Right lobe of liver (tissue), 4 donors: ENCODE measurements at regions not wholly inside any gene's neighbourhood (a gene's known extent, or its start where the extent isn't known, plus 50 kb on each side); places are given as distances from the start of the nearest gene placed in this dataset.

ENCODE experiments used
- POLR2A ChIP-seq: fragments of 450-650 bp; IDR thresholded peaks from one replicate; pipeline ENCODE4 v1.6.1; 2017; ENCODE audit warnings: antibody characterized with exemption, mild to moderate bottlenecking
- TF ChIP-seq, protein P1 (sequence below), 4 donors: fragments of 200-600 bp in 3 of 4; fragments of 450-650 bp in 1 of 4; IDR thresholded peaks; one replicate each; pipeline versions ENCODE4 v1.5.1 to v1.8.0; 2016 to 2022; ENCODE audit warnings: antibody characterized with exemption in 4 of 4, mild to moderate bottlenecking in 2 of 4
- donor health status: DM: no; HTN: no; CAD: no.
- donor health status: DM: no; HTN: no; CAD: no.
- donor health status: DM: no; HTN: yes; CAD: no.

DNA sequence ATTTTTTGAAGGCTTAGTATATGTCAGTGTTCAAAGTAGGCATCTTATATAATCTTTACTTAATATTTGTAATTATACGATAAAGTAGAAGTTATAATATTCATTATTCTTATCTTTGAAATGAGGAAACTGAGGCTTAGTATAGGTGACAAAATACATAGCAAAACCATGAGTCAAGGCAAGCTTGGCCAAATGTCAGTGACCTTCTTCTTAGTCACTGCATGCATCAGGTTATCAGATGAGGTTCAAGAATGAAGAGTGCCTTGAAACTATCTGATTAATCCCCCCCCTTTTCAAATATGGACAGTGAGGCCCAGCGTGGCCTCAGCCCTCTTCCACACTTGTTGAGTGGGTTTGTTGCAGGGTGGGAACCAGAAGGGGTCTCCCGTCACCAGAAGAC, 59.3 kb downstream of the PMAIP1 start:
- TF ChIP-seq, protein P1, sequence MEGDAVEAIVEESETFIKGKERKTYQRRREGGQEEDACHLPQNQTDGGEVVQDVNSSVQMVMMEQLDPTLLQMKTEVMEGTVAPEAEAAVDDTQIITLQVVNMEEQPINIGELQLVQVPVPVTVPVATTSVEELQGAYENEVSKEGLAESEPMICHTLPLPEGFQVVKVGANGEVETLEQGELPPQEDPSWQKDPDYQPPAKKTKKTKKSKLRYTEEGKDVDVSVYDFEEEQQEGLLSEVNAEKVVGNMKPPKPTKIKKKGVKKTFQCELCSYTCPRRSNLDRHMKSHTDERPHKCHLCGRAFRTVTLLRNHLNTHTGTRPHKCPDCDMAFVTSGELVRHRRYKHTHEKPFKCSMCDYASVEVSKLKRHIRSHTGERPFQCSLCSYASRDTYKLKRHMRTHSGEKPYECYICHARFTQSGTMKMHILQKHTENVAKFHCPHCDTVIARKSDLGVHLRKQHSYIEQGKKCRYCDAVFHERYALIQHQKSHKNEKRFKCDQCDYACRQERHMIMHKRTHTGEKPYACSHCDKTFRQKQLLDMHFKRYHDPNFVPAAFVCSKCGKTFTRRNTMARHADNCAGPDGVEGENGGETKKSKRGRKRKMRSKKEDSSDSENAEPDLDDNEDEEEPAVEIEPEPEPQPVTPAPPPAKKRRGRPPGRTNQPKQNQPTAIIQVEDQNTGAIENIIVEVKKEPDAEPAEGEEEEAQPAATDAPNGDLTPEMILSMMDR (IDR thresholded peaks at IDR 0.05) = no peak
- TF ChIP-seq POLR2A = no peak
